SHP77 treated with DMSO at 0.1 percent for 48 hours (cell line): ENCODE measurements at regions not wholly inside any gene's neighbourhood (a gene's known extent, or its start where the extent isn't known, plus 50 kb on each side); places are given as distances from the start of the nearest gene placed in this dataset.

Experiments
- DNase-seq: peaks from one replicate; lab custom pipeline; 2025; lab: John Stamatoyannopoulos, UW

DNA sequence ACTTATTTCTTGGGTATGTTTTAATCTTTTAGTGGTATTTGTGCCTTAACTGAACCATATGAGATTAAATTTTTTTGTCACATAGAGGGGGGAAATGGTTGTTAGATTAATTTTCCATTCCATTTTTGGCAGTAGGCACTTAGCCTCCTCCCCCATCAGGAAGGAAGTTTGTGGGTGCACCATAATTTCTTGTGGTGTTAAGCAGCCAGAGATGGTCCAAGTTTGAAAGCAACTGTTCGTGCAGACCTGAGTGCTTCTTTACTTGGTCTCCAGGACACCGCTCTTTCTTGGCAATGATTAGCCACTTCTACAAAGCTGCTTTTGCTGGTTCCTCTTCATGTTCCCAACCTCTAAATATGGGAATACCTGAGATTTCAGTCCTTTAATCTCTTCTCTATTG lies 92.7 kb upstream of the RPL34 start:
- DNase-seq, result no peak

- DNase-seq, result no peak
Measured at GRCh38 chr4:108520807-108521206, 99.6 kb upstream of the RPL34 start.

DNA sequence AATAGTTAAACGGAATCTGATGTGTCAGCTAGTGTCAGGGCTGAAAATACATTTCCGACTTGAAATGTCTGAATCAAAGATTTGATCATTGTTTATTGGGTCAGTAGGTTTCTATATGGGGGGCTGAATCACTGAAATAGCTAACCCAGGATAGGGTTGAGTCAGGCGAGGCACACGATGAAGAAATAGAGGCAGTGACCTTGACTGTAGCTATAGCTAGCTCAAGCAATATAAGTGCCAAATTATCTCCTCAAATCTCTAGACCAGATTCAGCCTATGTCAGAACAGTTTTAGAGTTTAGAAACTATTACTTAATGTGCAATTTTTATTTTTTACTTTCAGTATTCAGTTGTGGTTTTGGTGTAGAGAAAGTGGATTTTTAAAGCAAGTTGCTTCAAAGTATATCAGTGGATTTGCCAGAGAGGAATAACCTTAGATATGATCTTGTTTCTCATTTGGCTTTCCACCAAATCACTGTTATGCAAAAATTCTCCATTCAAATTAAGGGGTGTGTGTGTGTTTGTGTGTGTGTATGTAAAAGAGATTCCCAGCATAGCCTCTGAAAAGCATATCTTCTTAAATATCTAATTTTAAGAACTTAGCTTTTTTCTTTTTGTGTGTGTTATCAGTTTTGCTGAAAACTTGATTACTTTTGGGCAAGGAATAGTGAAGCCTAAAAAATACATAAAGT lies 100.3 kb upstream of the RPL34 start:
- DNase-seq, result no peak

DNA sequence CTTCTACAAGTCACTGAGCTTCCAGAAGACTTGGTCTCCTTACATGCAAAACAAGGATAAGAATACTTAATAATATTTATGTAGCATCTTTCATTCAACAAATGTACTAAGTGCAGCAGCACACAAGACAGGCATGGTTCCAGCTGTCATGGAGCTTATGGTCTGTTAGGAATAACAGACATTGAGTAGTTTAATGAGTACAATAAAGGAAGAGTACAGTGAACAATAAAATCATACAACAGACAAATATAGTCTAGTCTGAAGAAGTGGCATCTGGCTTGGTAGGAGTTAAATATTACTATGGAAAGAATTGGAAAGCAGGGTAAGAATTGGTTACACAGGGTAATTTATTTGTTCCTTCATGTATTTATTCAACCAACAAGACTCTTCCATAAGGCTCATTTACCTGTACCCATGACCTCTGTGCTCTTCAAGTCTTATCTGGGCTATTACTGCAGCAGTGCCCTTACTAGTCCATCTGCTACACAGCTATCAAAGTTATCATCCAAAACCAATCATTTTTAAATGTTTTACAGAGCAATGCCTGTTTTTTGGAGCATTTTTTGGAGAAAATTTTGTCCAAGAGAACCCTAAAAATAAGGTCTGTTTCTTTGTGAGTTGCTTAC lies 101.1 kb upstream of the RPL34 start:
- DNase-seq, result no peak

- no peak for DNase-seq
Measured at GRCh38 chr4:108512615-108513505, 107.5 kb upstream of the RPL34 start.

DNA sequence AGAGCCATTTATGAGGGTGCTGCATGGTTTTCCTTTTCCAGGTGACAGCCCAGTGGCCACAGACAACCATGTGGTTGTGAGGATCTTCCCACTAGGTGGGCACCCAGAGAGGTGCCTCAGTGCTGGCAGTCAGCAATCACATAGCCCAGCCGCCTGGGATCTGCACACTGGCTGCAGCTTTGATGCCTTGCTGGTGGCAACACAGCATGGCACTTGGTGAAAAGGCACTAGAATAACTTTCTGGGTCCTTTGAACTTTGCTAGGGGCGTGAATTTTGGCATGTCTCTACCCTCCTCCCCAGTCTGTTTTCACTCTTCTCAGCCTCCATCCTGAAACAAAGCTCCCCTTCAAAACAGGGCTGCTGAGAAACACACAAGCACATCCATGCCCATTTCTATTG lies 108.8 kb upstream of the RPL34 start:
- no peak for DNase-seq

- DNase-seq, result peak; percentile 0
Measured at GRCh38 chr4:108502356-108502755, 118.0 kb upstream of the RPL34 start.

DNA sequence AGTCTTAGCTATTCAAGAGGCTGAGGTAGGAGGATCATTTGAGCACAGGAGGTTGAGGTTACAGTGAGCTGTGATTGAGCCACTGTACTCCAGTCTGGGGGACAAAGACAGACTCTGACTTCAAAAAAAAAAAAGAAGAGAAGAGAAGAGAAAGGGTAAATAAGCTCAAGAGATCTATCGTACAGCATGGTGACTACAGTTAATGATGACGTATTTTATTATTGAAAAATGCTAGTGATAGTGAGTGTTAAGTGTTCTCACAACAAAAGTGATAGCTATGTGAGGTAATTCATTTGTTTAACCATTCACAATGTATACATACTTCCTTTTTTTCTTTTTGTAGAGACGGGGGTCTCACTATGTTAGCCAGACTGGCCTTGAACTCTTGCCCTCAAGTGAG lies 121.5 kb upstream of the RPL34 start:
- no peak for DNase-seq

- no peak for DNase-seq
Measured at GRCh38 chr4:108493596-108493931, 126.8 kb upstream of the RPL34 start.

DNA sequence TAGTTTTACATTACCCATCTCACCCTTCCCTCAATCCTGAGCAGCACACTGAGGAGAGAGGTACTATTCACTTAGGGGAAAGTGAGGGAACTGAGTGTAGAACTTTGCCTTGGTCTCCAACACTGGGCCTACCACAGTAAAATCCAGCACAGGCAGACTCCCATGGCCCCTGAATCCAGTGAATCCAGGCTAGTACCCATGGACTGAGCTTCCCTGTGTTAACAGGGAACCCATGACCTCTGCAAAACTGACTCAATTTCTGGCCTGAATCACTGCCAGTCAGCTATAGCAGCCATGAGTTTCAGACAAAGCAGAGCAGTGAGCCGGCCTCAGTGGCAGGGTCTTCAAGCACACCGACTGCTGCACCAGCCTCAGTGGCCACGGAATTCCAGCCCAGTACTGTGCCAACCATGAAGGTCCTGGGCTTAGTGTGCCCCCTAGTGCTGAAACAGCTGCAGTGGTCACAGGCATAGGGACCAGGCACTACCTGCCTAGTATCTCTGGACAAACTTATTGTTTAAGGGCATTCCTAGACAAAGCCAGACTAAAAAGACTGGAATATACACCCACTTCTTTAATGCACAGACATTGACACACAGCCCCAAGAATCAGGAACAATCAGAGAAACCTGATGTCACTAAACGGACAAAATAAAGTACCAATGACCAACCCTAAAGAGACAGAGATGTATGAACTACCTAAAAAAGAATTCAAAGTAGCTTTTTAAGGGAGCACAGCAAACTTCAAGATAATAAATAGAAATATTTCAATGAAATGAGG lies 127.4 kb upstream of the RPL34 start:
- DNase-seq, result no peak

GRCh38 chr4:108488865-108489264 lies 131.5 kb upstream of the RPL34 start:
- no peak for DNase-seq

DNA sequence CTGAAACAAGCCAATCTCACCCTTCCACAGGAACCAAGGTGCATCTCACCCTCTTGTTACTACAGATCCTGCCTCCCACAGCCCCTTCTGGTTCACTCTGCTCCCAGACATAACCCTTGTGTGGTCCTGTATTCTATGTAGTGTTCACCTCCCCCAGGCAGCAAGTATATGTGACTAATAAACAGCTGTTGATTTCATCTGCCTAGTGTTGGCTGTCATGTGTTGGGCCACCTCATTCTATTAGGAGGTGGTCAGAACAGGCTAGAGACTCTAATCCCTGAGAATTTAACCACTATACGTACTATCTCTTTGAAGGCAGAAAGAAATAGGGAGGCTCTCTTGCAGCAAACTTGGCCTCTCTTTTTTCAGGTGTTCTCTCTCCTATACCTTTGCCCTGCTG lies 134.3 kb upstream of the RPL34 start:
- no peak for DNase-seq

- no peak for DNase-seq
Measured at GRCh38 chr4:108484187-108484586, 136.2 kb upstream of the RPL34 start.

DNA sequence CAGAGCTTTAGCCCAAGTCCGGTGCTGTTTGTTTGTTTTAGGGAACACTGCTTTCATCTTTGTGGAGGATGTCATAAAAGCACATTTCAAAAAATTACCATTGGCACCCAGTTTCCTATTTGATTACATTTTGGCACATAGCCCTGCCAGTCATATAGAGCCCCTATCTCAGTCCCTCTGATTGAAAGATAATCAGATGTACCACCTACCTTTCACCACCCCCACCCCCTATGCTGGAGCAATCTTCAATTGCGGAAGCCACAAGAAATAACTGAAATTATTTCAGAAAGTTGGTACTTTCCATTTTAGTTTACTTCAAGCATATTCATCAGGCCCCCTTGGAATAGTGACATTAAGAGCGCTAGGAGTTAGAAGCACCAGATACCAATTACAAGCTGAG lies 136.7 kb upstream of the RPL34 start:
- no peak for DNase-seq

DNA sequence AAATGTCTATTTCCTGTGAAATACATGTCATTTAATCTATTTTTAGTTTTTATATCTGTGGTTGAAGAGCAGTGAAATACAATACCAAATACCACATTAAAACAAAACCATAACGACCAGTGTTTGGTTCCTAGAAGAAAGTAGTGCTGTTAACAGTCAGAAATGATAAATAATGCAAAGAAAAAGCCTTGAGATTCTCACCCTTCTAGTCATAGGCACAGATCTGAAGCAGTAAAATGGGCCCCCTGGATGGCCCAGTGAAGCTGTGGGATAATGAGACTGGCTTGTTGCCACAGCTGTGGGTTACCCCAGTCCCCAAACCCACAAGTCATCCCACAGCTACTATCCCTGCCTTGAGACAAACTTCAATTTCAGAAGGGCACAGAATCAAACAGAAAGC lies 137.3 kb upstream of the RPL34 start:
- DNase-seq, result no peak

GRCh38 chr4:108480881-108481280 lies 139.5 kb upstream of the RPL34 start:
- DNase-seq, result no peak

GRCh38 chr4:108477527-108478108 lies 142.8 kb upstream of the RPL34 start:
- DNase-seq, result no peak

DNA sequence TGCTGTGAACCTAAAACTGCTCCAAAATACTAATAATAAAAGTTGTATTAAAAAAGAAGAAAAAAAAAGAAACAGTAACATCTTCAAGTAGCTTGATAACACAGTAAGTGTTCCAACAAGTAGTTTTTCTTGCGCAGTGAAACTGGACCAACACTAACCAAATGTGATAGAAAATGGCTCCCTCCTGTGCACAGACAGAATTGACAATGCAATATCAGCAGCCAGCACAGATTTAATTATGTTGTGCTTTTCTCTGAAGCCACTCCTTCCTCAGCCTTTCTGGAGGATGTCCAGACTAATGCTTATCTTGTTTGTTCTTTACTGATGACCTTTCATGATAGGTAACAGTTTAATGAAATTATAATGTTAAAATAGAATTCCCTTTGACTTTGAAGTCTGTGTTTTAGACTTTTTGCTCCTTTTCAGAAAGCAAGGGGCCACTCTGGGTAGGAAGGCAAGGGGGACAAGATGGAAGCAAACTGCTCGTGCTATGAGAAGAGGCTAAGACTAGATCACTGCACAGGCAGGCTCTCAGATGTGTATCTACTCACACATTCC lies 147.1 kb upstream of the RPL34 start:
- no peak for DNase-seq

- no peak for DNase-seq
Measured at GRCh38 chr4:108466936-108467902, 153.2 kb upstream of the RPL34 start.

- DNase-seq, result no peak
Measured at GRCh38 chr4:108465886-108466500, 154.4 kb upstream of the RPL34 start.
